Prostate gland (tissue), 2 donors: ENCODE measurements at regions not wholly inside any gene's neighbourhood (a gene's known extent, or its start where the extent isn't known, plus 50 kb on each side); places are given as distances from the start of the nearest gene placed in this dataset.

ENCODE experiments used
- DNase-seq: peaks from one replicate; pipeline ENCODE4 v3.0.0-alpha.2; 2019; ENCODE audit warnings: low spot score
- H3K27ac ChIP-seq, 2 donors: fragments of 200-600 bp; sonication (generic); 2 replicates each; pipeline ENCODE4 v1.5.1; 2017 to 2019
- H3K27me3 ChIP-seq: fragments of 200-600 bp; sonication (generic); replicated peaks from 2 replicates; pipeline ENCODE4 v1.5.1; 2019; ENCODE audit not compliant: insufficient read depth
- H3K36me3 ChIP-seq, 2 donors: fragments of 200-600 bp; sonication (generic); 1 replicate in 1 of 2; 2 replicates in 1 of 2; pipeline versions ENCODE4 v1.5.1 to v1.8.1; 2017 to 2019
- H3K4me1 ChIP-seq: fragments of 200-600 bp; sonication (generic); replicated peaks from 2 replicates; pipeline ENCODE4 v1.5.1; 2019
- H3K4me3 ChIP-seq, 2 donors: fragments of 200-600 bp; sonication (generic); 2 replicates each; pipeline ENCODE4 v1.5.1; 2017 to 2019
- H3K9me3 ChIP-seq: fragments of 200-600 bp; sonication (generic); 2 replicates; pipeline ENCODE4 v1.5.1; 2017
- CTCF ChIP-seq, 4 experiments: fragments of 200-600 bp in 2 of 4; fragments of 450-650 bp in 2 of 4; sonication (generic) in 2 of 4; IDR thresholded peaks; 1 replicate in 3 of 4; 2 replicates in 1 of 4; pipeline ENCODE4 v1.5.1; 2016 to 2019; ENCODE audit warnings: antibody characterized with exemption in 4 of 4, mild to moderate bottlenecking in 2 of 4, moderate library complexity in 2 of 4
- POLR2A ChIP-seq: fragments of 450-650 bp; IDR thresholded peaks from one replicate; pipeline ENCODE4 v1.6.1; 2016; ENCODE audit warnings: antibody characterized with exemption, mild to moderate bottlenecking
- POLR2AphosphoS5 ChIP-seq: sonication (generic); formaldehyde crosslinking; IDR thresholded peaks from one replicate; pipeline ENCODE4 v1.6.1; 2017; ENCODE audit warnings: antibody characterized with exemption
- WGBS: methylation state at CpG from one replicate; pipeline ENCODE4 v1.1.5; 2018; 5-methylcytosine and 5-hydroxymethylcytosine counted together
- intact Hi-C: fragments of 100-400 bp; cut with DNase I; formaldehyde crosslinking; loops from one replicate; pipeline ENCODE4 v1.14.2; 2022

GRCh38 chr7:131733604-131734003 lies 177.2 kb upstream of the PODXL start:
- H3K4me1 ChIP-seq = no peaks in the 10 kb centered on the region
- intact Hi-C loops = no loop called here
- no peak overlapping the region for H3K27ac ChIP-seq
- H3K27me3 ChIP-seq = no peaks in the 10 kb centered on the region
- WGBS = 80% methylated on average over 6 of the region's 6 CpGs
- H3K4me3 ChIP-seq = no peak overlapping the region
- no peak for DNase-seq
- no peaks in the 10 kb centered on the region for H3K36me3 ChIP-seq
- TF ChIP-seq POLR2A (no peak), CTCF (IDR thresholded peaks at IDR 0.05) (no peak), POLR2AphosphoS5 (no peak)
- H3K9me3 ChIP-seq = no peaks in the 10 kb centered on the region

GRCh38 chr7:131727189-131727588 lies 170.8 kb upstream of the PODXL start:
- Histone ChIP-seq H3K4me3 (no peak overlapping the region), H3K27me3 (no peaks in the 10 kb centered on the region), H3K4me1 (no peaks in the 10 kb centered on the region), H3K36me3 (no peaks in the 10 kb centered on the region), H3K27ac (no peak overlapping the region), H3K9me3 (no peaks in the 10 kb centered on the region)
- TF ChIP-seq POLR2A (no peak), CTCF (IDR thresholded peaks at IDR 0.05) (no peak), POLR2AphosphoS5 (no peak)
- WGBS = 82% methylated on average over 2 of the region's 2 CpGs
- no peak for DNase-seq
- intact Hi-C loops = no loop called here

- H3K27ac ChIP-seq = no peak overlapping the region
- H3K9me3 ChIP-seq = no peaks in the 10 kb centered on the region
- no peaks in the 10 kb centered on the region for H3K4me1 ChIP-seq
- 51% methylated on average over 4 of the region's 4 CpGs for WGBS
- no peak for DNase-seq
- H3K4me3 ChIP-seq = no peak overlapping the region
- no peaks in the 10 kb centered on the region for H3K36me3 ChIP-seq
- intact Hi-C loops = no loop called here
- no peaks in the 10 kb centered on the region for H3K27me3 ChIP-seq
- no peak for TF ChIP-seq CTCF (IDR thresholded peaks at IDR 0.05)
- no peak for TF ChIP-seq POLR2A
- peak; percentile 19 for TF ChIP-seq POLR2AphosphoS5
These were observed 170.3 kb upstream of the PODXL start for GRCh38 chr7:131726686-131727085.

GRCh38 chr7:131726031-131726430 lies 169.6 kb upstream of the PODXL start:
- Histone ChIP-seq H3K4me1 (no peaks in the 10 kb centered on the region), H3K4me3 (no peak overlapping the region), H3K36me3 (no peaks in the 10 kb centered on the region), H3K9me3 (no peaks in the 10 kb centered on the region), H3K27me3 (no peaks in the 10 kb centered on the region), H3K27ac (no peak overlapping the region)
- 65% methylated on average over 2 of the region's 2 CpGs for WGBS
- intact Hi-C loops = no loop called here
- no peak for TF ChIP-seq POLR2AphosphoS5
- no peak for TF ChIP-seq CTCF (IDR thresholded peaks at IDR 0.05)
- TF ChIP-seq POLR2A = no peak
- DNase-seq = no peak

- TF ChIP-seq CTCF (IDR thresholded peaks at IDR 0.05) (no peak), POLR2AphosphoS5 (no peak), POLR2A (no peak)
- intact Hi-C loops = no loop called here
- H3K9me3 ChIP-seq = no peaks in the 10 kb centered on the region
- H3K4me3 ChIP-seq = no peak overlapping the region
- no peaks in the 10 kb centered on the region for H3K27me3 ChIP-seq
- no peaks in the 10 kb centered on the region for H3K4me1 ChIP-seq
- H3K27ac ChIP-seq = no peak overlapping the region
- no peaks in the 10 kb centered on the region for H3K36me3 ChIP-seq
- no peak for DNase-seq
- 82% methylated on average over 4 of the region's 4 CpGs for WGBS
These were observed 168.4 kb upstream of the PODXL start for GRCh38 chr7:131724776-131725345.
